Iris pigment epithelial cell (primary cell): ENCODE measurements at regions not wholly inside any gene's neighbourhood (a gene's known extent, or its start where the extent isn't known, plus 50 kb on each side); places are given as distances from the start of the nearest gene placed in this dataset.

Experiments used
- DNase-seq: peaks from one replicate; pipeline ENCODE4 v3.0.0-alpha.2; 2011; ENCODE audit warnings: low read depth

- no peak for DNase-seq
Measured at GRCh38 chr7:26049081-26049480, 102.9 kb upstream of the NFE2L3 start.

GRCh38 chr7:26051021-26051420 lies 101.0 kb upstream of the NFE2L3 start:
- DNase-seq = no peak

GRCh38 chr7:26052706-26053105 lies 99.3 kb upstream of the NFE2L3 start:
- peak; percentile 14 for DNase-seq

- no peak for DNase-seq
Measured at GRCh38 chr7:26054386-26054785, 97.6 kb upstream of the NFE2L3 start.

GRCh38 chr7:26055241-26055640 lies 96.8 kb upstream of the NFE2L3 start:
- no peak for DNase-seq

GRCh38 chr7:26060733-26061677 lies 91.0 kb upstream of the NFE2L3 start:
- DNase-seq = no peak

GRCh38 chr7:26061678-26062603 lies 90.1 kb upstream of the NFE2L3 start:
- peak; percentile 25 for DNase-seq

GRCh38 chr7:26065652-26066051 lies 86.3 kb upstream of the NFE2L3 start:
- no peak for DNase-seq

- DNase-seq = no peak
Measured at GRCh38 chr7:26066736-26067135, 85.3 kb upstream of the NFE2L3 start.

GRCh38 chr7:26070290-26070689 lies 81.7 kb upstream of the NFE2L3 start:
- DNase-seq = no peak

- no peak for DNase-seq
Measured at GRCh38 chr7:26071622-26072456, 80.2 kb upstream of the NFE2L3 start.

- DNase-seq = no peak
Measured at GRCh38 chr7:26073041-26073440, 79.0 kb upstream of the NFE2L3 start.

GRCh38 chr7:26074919-26075318 lies 77.1 kb upstream of the NFE2L3 start:
- DNase-seq = no peak

GRCh38 chr7:26076691-26077090 lies 75.3 kb upstream of the NFE2L3 start:
- DNase-seq = no peak

- DNase-seq = peak; percentile 23
Measured at GRCh38 chr7:26078437-26079336, 73.3 kb upstream of the NFE2L3 start.

GRCh38 chr7:26081638-26082037 lies 70.4 kb upstream of the NFE2L3 start:
- DNase-seq = no peak

- peak; percentile 30 for DNase-seq
Measured at GRCh38 chr7:26083113-26083512, 68.9 kb upstream of the NFE2L3 start.

GRCh38 chr7:26084418-26084817 lies 67.6 kb upstream of the NFE2L3 start:
- no peak for DNase-seq

GRCh38 chr7:26085771-26086170 lies 66.2 kb upstream of the NFE2L3 start:
- no peak for DNase-seq

GRCh38 chr7:26087321-26088091 lies 64.5 kb upstream of the NFE2L3 start:
- no peak for DNase-seq
